Fibroblast of villous mesenchyme (primary cell): ENCODE measurements at regions not wholly inside any gene's neighbourhood (a gene's known extent, or its start where the extent isn't known, plus 50 kb on each side); places are given as distances from the start of the nearest gene placed in this dataset.

Experiments
- DNase-seq: peaks from one replicate; pipeline ENCODE4 v3.0.0-alpha.2; 2010; ENCODE audit warnings: low read depth
- H3K4me3 ChIP-seq: 2 replicates; pipeline ENCODE4 v1.5.1; 2011; ENCODE audit warnings: low read depth, mild to moderate bottlenecking, low read length
- TF ChIP-seq, protein P1 (sequence below): IDR thresholded peaks from 2 replicates; pipeline ENCODE4 v1.5.1; 2012; ENCODE audit warnings: low read depth, mild to moderate bottlenecking, low read length; ENCODE audit not compliant: insufficient read depth

DNA sequence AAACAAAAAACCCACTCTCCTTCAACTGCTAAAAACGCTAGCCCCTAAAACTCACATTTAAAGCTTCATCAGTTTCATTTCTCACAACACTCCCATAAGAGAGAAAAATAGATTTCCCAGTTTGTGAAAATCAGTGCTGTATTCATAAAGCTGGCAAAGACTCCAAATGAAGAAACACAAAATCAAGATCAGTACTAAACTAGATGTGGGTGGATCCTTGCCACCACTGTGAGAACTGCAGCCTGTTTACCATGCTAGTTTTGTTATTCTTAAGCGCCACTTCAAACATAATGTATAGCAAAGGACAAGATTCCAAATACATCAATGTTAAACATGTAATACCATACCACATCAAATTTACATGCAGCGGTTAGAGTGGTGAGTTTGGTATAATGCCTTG lies 104.5 kb upstream of the CCDC150 start:
- DNase-seq: no peak
- H3K4me3 ChIP-seq: no peak overlapping the region
- TF ChIP-seq, protein P1, sequence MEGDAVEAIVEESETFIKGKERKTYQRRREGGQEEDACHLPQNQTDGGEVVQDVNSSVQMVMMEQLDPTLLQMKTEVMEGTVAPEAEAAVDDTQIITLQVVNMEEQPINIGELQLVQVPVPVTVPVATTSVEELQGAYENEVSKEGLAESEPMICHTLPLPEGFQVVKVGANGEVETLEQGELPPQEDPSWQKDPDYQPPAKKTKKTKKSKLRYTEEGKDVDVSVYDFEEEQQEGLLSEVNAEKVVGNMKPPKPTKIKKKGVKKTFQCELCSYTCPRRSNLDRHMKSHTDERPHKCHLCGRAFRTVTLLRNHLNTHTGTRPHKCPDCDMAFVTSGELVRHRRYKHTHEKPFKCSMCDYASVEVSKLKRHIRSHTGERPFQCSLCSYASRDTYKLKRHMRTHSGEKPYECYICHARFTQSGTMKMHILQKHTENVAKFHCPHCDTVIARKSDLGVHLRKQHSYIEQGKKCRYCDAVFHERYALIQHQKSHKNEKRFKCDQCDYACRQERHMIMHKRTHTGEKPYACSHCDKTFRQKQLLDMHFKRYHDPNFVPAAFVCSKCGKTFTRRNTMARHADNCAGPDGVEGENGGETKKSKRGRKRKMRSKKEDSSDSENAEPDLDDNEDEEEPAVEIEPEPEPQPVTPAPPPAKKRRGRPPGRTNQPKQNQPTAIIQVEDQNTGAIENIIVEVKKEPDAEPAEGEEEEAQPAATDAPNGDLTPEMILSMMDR: no peak

DNA sequence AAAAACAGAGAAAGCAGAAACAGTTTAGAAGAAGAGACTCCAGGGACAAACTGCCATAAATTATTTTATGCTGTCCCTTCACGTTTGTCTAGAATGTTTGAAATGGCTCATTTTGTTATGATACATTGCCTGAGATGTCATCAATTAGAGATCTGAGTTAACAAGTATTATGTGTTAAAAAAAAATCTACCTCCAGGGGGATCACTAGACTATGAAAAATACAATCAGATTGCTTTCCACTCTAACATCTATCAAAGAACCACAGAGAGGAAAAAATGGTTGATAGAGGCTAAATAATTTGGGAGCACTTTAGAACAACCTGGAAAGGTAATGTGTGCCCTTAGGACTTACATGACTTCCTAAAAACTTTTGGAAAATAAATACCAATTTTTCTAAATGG lies 103.8 kb upstream of the CCDC150 start:
- peak; percentile 14 for DNase-seq

DNA sequence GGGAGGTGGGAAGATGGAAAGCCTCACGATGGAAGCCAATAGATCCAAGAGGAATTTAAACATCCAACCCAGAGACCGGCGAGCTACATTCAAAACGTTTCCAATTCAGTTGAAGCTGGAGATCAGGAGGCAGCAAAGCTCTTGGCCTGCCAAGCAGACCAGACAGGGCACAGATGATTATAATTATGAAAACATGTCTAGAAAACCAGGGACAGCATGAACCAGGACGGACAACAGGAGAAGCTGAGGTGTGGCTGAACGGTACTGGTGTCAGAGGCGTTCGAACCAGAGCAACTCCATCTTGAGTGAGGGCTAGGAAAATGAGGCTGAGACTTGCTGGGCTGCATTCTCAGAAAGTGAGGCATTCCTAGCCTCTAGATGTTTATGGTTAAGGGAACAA lies 102.2 kb upstream of the CCDC150 start:
- TF ChIP-seq, protein P1: no peak
- DNase-seq: no peak
- no peak overlapping the region for H3K4me3 ChIP-seq

More for the DNA sequence above, 103.8 kb upstream of the CCDC150 start:
- TF ChIP-seq, protein P1: peak; percentile 17
- H3K4me3 ChIP-seq: no peak overlapping the region

DNA sequence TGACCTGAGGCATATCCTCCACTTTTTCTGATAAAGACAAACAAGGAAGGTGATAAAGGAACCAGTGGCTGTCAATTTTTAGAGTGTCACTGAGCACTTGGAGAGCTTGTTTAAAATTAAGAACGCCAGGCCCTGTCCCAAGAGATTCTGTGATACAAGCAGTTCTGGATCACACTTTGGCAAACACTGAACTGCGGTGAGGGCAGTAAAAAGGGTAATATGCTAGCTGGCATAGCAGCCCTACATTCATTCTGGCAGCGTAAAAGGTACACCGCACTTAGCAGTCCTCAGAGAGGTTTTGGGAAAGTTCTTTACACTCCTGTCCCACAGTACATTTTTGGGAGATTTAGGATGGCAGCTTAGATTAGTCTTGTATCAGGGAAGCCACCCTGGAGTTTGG lies 101.3 kb upstream of the CCDC150 start:
- H3K4me3 ChIP-seq: no peak overlapping the region
- DNase-seq: no peak
- TF ChIP-seq, protein P1: no peak

DNA sequence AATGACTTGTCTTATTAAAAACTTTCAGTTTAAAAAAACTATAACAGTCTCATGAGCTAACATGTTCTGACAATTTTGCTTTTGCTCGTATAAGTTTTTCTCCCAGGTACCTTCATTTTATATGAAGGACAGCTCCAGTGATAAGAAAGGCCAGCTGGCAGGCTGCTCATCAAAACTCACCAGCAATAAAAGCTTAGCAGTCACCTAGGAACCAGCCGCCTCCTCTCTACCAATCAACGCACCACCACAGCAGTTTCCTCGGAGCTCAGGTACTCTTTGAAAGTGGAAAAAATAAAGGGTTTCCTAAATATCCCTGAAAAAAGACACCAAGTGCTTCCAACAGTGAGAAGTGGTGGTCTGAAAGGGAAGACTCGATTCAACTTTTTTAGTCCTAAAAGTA lies 100.9 kb upstream of the CCDC150 start:
- TF ChIP-seq, protein P1: no peak
- no peak overlapping the region for H3K4me3 ChIP-seq
- no peak for DNase-seq

DNA sequence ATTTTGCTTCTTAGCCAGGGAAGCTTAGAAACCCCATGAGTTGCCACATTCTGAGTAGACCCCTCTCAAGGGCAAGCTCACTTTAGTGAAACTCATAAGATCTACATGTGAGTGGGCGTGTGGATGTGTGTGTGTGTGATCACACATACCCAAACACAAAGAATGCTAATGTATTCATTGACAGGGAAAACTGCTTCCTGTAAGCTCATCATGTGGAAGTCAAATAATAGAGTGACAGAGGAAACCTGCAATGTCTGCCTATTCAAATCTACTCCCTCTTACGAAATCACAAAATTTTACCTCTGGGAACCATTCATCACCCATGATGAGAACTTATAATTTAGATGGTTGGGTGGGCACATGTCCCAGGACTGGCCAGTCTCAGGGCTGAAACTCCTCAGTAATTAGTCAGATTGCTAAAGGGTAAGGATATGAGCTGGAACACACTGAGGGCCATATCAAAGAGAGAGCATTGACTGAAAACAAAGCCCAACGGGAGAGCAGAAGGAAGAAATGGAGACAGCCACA lies 94.5 kb upstream of the CCDC150 start:
- H3K4me3 ChIP-seq: no peak overlapping the region
- DNase-seq: no peak
- TF ChIP-seq, protein P1: no peak
